GM21528 (cell line): ENCODE measurements at regions not wholly inside any gene's neighbourhood (a gene's known extent, or its start where the extent isn't known, plus 50 kb on each side); places are given as distances from the start of the nearest gene placed in this dataset.
"Not testable (repeated sequence)": the region's sequence is repeated elsewhere in the genome, so short reads cannot be mapped to it uniquely, and the experiment has no call there.

ENCODE experiments used
- ATAC-seq: cut with Tn5 transposase; IDR thresholded peaks from one replicate; pipeline ENCODE4 v1.9.1; 2021; ENCODE audit warnings: mild to moderate bottlenecking, moderate library complexity; ENCODE audit not compliant: unreplicated experiment, low FRiP score

GRCh38 chr12:40431169-40431568 is 206.4 kb downstream of the LRRK2 start:
- no peak for ATAC-seq

DNA sequence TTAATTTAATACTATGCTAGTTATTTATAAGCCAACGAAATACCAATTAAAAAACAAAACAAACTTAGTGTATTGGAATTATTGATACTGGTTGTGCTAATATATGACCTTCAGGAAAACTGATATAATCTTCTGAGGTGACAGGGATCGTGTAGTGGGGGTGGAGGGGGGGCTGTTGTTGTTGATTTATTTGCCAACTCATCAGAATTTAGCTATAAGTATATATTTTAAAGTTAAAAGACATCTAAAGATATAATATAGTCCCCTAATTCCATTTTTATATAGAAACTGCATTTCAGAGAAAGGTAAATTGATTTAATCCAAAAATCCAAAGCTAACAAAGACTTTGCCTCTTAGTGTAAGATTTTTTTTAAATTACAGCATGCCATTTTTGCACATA is 210.5 kb downstream of the LRRK2 start:
- no peak for ATAC-seq

DNA sequence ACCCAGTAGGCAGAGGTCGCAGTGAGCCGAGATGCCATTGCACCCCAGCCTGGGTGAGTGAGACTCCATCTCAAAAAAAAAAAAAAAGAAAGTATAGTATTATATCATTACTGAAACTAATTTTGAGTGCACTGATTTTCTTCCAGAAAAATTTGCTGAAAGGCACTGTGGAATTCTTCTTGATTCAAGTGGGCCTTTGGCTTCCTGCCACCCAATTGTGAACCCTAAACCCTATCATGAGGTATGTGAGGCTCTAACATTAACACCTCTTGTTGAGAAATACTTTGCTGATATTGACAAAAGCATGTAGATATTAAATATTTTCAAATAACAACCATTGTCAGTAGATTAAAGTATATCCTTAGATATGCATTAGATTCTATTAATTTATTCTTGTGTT is 211.2 kb downstream of the LRRK2 start:
- no peak for ATAC-seq

DNA sequence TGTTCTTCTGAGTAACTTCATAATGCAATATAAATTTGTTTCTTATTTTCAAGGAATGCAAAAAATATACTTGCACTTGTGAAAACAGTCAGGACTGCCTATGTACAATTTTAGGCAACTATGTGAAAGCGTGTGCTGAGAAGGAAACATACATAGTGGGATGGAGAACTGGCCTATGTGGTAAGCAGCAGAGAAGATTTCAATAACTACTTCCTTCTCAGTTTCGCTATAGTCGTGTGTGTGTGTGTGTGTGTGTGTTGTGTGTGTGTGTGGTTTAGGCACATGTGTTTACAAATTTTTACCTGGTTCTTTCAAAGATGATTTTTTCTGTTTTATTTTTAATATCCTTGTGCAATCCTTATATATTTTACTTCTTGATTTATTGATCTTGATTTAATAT is 211.8 kb downstream of the LRRK2 start:
- ATAC-seq, result no peak

DNA sequence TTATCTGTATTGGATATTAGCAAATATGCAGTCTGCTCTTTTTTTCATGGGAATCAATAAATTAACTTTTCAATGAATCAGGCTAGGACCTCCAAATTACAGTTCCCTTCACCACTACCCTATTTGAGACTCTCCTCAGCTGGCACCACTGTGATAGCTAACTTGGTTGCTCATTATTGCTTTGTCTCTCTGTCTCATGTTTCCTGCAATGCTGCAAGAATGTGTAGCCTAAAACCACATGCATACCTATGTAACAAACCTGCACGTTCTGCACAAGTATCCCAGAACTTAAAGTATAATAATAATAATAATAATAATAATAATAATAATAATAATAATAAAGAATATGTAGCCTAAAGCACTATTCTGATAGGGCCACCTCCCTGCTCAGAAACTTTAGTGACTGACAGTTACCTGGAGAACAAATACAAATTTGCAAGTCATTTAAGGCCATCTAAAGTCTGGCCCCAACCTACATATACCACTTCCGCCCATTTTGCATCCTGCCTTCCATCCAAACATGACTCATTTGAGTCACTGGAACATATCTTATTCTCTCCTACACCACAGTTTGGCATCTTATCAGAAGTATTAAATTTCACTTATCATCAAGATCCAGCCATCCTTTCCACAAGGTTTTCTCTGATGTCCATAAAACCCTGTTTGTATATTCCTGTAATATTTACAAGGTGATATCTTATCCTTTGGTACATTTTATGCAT is 215.1 kb downstream of the LRRK2 start:
- ATAC-seq, result no peak

DNA sequence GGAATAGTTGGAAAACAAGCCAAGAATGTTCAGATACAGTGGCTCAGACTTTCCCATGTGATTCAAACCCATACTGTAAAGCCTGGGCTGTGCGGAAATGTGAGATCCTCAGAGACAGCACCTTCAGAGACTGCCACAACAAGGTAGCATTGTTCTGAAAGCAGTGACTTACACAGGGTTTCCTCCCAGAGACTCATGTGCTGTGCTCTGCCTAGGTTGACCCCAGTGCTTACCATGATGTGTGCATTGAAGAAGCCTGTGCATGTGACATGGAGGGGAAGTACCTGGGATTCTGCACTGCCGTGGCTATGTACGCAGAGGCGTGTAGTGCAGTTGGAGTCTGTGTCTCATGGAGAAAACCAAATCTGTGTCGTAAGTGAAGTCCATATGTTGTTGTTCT is 219.4 kb downstream of the LRRK2 start:
- no peak for ATAC-seq

DNA sequence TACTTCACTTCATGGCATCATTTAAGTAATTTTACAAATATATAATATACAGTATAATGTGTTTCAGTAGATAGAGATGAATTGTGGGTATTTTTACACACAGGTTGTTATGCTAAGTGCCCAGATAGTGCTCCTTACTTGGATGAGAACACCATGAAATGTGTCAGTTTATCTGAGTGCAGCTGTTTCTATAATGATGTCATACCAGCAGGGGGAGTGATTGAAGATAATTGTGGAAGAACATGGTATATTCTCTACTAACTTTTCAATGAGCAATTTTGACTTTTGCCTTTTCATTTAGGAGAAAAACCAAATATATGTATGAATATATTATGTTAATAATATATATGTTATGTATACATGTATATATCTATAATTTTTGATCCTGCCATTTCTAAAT is 221.6 kb downstream of the LRRK2 start:
- ATAC-seq, result peak; percentile 81

DNA sequence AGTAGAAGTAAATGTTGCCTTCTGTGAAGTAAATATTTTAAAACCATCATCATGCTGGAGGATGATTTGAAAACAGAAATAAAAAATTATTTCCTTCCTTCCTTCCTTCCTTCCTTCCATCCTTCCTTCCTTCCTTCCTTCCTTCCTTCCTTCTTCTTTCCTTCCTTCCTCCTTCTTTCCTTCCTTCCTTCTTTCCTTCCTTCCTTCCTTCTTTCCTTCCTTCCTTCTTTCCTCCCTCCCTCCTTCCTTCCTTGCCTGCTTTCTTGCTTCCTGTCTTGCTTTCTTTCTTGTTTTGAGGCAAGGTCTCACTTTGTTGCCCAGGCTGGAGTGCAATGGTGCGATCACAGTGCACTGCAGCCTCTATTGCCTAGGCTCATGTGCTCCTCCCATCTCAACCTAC is 223.7 kb downstream of the LRRK2 start:
- not testable (repeated sequence) for ATAC-seq

DNA sequence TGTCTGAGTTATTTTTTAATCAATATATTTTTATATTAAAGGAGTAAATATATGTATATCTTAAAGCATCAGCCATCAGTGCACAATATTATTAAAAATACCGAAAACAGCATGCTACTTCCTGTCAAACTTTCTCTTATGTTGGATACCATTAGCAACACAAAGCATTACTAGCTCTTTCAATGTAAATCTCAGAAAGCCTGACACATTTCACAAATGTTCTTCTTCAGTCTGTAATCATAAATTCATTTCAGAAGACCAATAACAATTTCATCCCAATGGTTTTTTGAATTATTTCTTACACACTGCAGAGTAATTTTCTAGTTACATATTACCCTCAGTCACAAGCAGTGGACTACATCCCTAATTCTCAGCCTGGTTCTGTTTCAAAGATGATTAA is 226.9 kb downstream of the LRRK2 start:
- no peak for ATAC-seq

- ATAC-seq, result no peak
These were observed 228.1 kb upstream of the CNTN1 start for GRCh38 chr12:40464121-40464520.

GRCh38 chr12:40469736-40470135 is 222.5 kb upstream of the CNTN1 start:
- no peak for ATAC-seq

- no peak for ATAC-seq
These were observed 218.3 kb upstream of the CNTN1 start for GRCh38 chr12:40473962-40474361.

GRCh38 chr12:40474630-40475029 is 217.6 kb upstream of the CNTN1 start:
- no peak for ATAC-seq

DNA sequence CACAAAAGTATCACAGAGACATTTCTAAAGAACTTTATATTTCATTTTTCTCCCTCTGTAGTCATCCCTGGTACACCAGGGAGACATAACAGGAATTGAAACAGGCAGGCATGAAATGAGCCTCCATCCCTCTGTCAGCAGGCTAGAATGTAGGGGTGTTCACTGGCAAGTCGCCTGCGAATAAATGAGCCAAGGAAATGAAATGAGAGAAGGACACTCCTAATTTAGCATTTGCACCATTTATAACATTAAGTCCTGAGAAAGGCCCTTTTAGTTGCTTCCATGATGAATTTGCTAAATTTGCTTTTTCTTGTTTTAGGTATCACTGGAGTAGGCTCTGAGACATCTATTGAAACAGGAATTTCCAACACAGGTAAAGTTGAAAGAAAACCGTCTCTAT is 192.4 kb upstream of the CNTN1 start:
- no peak for ATAC-seq

DNA sequence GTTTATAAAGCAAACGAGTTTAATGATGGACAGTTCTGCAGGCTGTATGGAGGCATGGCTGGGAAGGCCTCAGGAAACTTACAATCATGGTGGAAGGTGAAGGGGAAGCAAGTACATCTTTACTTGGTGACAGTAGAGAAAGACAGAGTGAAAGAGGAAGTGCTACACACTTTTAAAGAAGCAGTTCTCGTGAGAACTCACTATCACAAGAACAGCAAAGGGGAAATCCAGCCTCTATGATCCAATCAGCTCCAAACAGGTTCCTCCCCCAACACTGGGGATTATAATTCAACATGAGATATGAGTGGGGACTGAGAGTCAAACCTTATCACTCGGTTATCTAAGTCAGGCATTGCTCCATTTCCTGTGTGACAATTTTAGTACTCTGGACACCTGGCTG is 189.9 kb upstream of the CNTN1 start:
- peak; percentile 57 for ATAC-seq

DNA sequence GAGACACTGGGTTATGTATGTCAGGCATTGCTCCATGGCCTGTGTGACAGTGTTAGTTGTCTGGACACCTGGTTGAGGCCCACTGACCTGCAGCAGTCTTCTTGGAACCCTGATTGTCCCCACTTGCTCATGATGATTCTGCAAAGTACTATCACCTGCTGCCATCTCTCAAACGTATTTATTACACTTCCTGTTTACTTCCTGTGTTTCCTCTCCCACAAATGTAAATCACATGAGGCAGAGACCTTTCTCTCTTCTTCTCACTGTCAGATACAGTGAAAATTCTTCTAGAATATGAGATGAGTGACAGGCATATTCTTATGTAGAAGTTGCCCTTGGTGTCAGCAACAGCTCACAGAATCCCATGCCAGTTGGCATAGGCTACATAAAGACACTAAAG is 186.9 kb upstream of the CNTN1 start:
- no peak for ATAC-seq

GRCh38 chr12:40508421-40508820 is 183.8 kb upstream of the CNTN1 start:
- no peak for ATAC-seq

DNA sequence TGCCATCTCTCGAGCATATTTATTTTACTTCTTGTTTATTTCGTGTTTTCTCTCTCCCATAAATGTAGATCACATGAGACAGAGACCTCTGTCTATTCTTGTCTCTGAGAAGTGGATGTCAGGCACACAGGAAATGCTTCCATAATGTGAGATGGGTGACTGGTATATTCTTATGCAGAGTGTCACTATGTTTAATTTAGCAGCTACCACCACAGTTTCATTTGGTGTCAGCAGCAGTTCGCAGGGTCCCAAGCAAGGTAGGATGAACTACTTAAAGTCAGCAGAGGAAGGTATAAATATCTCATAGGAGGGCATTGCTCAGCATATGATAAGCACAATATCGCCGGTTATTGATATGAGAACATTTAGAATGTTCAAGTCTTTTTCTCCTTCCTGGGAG is 180.9 kb upstream of the CNTN1 start:
- no peak for ATAC-seq

- ATAC-seq, result peak; percentile 69
These were observed 177.0 kb upstream of the CNTN1 start for GRCh38 chr12:40515041-40515816.

GRCh38 chr12:40522837-40523236 is 169.4 kb upstream of the CNTN1 start:
- ATAC-seq, result no peak

GRCh38 chr12:40525054-40525453 is 167.2 kb upstream of the CNTN1 start:
- ATAC-seq, result no peak

- no peak for ATAC-seq
These were observed 157.4 kb upstream of the CNTN1 start for GRCh38 chr12:40534828-40535227.
